ENCODE measurements at regions not wholly inside any gene's neighbourhood (a gene's known extent, or its start where the extent isn't known, plus 50 kb on each side); places are given as distances from the start of the nearest gene placed in this dataset.
"Not testable (repeated sequence)": the region's sequence is repeated elsewhere in the genome, so short reads cannot be mapped to it uniquely, and the experiment has no call there.

DNA sequence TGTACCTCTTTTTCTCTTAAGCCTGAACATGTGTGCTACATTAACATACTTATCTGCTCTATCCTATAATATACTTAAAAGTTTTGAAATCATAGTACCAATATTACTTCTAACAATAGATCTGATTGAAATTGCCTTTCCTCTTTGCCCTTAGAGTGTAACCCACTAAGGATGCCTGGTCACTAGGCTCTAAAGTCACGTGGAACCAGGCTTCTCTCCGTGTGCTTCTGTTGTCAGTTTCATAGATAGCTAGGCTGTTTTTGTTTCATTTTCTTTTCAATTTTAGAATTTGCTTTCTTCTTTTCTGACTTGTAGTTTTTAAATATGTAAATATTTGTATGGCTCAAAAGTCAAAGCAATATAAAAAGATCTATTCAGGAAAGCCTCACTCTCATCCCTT lies 100.5 kb upstream of the PZP start:
- ATAC-seq (ENCODE audit: low FRiP score); DNase-seq (ENCODE audit: low spot score): not testable (repeated sequence)

- not testable (repeated sequence) for DNase-seq (ENCODE audit: low spot score); ATAC-seq (ENCODE audit: low FRiP score)
Measured at GRCh38 chr12:9308163-9308562, 100.0 kb upstream of the PZP start.

GRCh38 chr12:9307255-9307654 lies 99.1 kb upstream of the PZP start:
- DNase-seq (ENCODE audit: low spot score); ATAC-seq (ENCODE audit: low FRiP score): not testable (repeated sequence)

DNA sequence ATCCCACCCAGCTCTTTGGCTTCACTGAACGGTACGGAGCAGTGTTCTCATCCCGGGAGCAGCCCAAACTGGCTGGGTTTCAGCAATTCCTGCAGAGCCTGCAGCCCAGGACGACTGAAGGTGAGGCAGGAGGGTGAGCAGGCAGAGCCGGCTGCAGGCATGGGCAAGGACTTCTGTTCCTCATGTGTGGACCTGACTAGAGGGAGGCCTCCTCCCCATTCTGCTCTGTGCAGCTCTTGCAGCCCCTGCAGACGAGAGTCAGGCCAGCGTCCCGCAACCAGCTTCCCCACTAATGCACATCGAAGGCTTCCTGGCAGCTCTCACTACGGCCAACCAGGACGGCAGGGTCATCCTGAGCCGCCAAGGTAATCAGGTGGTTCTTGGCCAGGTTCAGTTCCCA lies 97.8 kb upstream of the PZP start:
- not testable (repeated sequence) for DNase-seq (ENCODE audit: low spot score); ATAC-seq (ENCODE audit: low FRiP score)

DNA sequence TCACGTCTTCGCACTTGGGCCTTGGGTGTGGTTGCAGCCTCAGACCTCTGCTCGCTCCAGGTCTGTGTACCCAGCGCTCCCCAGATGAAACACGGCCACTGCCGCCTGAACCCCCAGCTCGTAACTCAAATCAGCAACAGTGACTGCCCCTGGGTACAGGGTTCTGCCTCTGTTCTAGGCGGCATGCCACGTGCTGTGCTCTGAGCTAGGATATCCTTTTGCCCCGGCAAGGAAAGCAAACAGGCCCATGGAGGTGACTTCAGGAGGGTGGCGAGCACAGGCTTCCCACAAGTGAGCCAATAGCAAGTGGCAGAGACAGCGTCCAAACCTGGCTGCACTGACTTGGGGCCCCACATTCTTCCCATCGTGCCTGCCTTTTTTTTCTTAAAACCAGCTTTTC lies 96.3 kb upstream of the PZP start:
- not testable (repeated sequence) for ATAC-seq (ENCODE audit: low FRiP score)

GRCh38 chr12:9295872-9296271 lies 87.7 kb upstream of the PZP start:
- not testable (repeated sequence) for ATAC-seq (ENCODE audit: low FRiP score); DNase-seq (ENCODE audit: low spot score)

More for the DNA sequence above, 96.3 kb upstream of the PZP start:
- DNase-seq (ENCODE audit: low spot score), result not testable (repeated sequence)

- DNase-seq (ENCODE audit: low spot score); ATAC-seq (ENCODE audit: low FRiP score): not testable (repeated sequence)
Measured at GRCh38 chr12:9294072-9294620, 86.0 kb upstream of the PZP start.

DNA sequence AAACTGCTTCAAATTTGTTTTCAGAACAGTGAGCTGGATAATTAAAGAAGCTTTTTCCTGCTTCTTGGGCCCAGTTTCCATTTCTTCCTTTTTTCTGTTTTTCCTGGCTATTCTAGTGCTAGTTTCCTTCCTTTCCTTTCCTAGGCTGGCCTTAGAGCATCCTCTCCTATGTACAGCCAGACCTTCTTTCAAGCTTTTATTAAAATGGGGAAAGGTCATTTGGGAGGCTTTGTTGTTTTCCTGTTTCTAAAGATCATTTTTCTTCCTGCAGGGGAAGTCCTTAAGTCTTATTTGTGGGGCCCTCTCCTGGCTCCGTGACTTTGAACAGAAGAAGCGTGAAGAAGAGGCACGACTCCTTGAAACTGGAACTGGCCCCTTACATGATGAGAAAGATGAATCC lies 85.2 kb upstream of the PZP start:
- not testable (repeated sequence) for DNase-seq (ENCODE audit: low spot score); ATAC-seq (ENCODE audit: low FRiP score)

GRCh38 chr12:9289984-9290383 lies 81.8 kb upstream of the PZP start:
- not testable (repeated sequence) for ATAC-seq (ENCODE audit: low FRiP score); DNase-seq (ENCODE audit: low spot score)

DNA sequence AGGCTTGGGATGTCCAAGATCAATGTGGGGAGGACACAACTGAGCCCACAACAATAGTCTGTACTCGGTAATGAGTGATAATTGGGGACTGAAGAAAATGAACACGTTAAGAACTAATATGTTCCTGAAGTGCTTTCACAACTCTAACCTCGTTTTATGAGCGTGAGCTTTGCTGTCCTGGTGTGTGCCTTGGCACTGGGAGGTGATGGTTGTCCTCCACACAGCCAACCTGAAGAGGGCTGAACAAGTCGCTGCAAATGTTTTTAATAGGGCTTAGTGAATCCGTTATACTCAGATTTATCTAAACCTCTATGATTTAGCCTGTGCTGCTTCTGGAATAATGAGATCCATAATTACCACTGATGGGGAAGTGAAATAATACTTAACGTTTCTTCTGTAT lies 76.5 kb upstream of the PZP start:
- ATAC-seq (ENCODE audit: low FRiP score), result not testable (repeated sequence)

GRCh38 chr12:9284197-9284596 lies 76.0 kb upstream of the PZP start:
- ATAC-seq (ENCODE audit: low FRiP score), result peak; percentile 67
- not testable (repeated sequence) for DNase-seq (ENCODE audit: low spot score)

More for the DNA sequence above, 76.5 kb upstream of the PZP start:
- not testable (repeated sequence) for DNase-seq (ENCODE audit: low spot score)

DNA sequence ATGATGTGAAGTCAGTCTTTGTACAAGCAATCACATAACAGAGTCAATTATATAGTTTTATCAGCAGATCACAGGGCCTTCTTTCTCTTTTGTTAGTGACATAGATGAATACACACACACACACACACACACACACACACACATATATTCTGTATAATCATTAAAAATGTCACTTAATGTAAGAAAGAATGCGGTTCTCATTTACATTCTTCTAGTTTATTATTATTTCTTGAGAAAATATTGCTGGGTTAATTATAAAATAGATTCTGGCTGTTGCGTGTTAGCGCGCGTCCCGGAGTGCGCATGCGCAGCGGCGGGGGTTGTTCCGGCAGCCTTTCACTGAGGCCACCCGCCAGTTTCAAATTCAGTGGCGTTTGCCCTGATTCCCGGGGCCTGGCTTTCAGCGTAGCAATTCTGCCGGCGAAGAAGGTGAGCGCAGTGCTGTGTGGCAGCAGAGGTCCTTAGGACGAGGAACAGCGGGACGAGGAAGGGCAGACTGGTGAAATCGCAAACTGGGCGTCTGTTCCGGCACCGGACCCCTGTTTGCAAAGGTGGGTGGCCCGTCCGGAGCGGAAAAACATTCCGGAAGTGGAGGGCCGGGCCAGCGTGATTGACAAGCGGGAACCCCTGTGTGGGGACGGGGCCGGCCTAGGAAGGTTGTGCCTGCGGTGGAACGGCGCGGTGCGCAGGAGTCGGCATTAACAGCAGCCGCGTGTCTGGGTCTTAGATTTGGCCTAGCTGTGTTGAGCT lies 75.3 kb upstream of the PZP start:
- ATAC-seq (ENCODE audit: low FRiP score) (peak; percentile 95), DNase-seq (ENCODE audit: low spot score) (peak; percentile 54)

DNA sequence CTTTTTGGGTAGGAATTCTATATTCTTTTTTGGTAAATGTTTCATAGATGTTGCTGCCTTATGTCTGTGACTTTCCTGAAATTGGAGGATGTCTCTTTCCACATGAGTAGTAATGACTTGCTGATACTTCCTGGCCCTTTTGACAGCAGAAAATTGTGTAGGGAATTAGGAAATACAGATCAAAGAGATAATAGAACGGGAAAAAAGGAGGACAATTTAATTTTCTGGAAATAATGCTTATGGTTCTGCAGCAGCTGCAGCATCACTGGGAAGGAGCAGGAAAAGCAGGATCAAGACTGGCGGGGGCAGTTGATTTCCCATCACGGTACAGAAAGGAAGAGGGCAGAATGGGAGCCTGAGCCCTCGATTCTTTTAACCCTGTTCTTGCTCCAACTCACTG lies 68.8 kb upstream of the PZP start:
- no peak for DNase-seq (ENCODE audit: low spot score)
- TF ChIP-seq CTCF (IDR thresholded peaks at IDR 0.05), result no peak
- ATAC-seq (ENCODE audit: low FRiP score), result no peak

DNA sequence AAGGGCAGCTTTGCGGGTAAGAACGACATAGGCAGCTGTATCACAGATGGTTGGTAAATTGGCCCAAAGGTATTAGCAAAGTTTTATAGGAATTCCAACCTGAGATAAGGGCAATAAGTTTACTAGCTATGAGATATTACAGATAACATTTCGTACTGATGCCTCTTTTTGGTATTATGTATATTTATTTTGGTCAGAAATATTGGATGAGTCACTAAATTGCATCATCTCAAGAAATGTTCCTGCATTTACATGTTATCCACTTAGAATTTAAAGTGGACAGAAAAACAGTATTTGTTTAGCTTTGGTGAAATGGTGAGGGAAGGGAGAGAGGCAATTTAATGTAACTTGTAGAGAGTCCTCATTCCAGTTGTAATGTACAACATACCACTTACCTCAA lies 65.1 kb upstream of the PZP start:
- DNase-seq (ENCODE audit: low spot score), result no peak
- ATAC-seq (ENCODE audit: low FRiP score), result no peak

More for the DNA sequence above, 65.1 kb upstream of the PZP start:
- no peak for TF ChIP-seq CTCF (IDR thresholded peaks at IDR 0.05)
